Muscle of arm (tissue), 1 donor: ENCODE measurements at regions not wholly inside any gene's neighbourhood (a gene's known extent, or its start where the extent isn't known, plus 50 kb on each side); places are given as distances from the start of the nearest gene placed in this dataset.

Source experiments
- DNase-seq: peaks from one replicate; pipeline ENCODE4 v3.0.0-alpha.2; 2013

DNA sequence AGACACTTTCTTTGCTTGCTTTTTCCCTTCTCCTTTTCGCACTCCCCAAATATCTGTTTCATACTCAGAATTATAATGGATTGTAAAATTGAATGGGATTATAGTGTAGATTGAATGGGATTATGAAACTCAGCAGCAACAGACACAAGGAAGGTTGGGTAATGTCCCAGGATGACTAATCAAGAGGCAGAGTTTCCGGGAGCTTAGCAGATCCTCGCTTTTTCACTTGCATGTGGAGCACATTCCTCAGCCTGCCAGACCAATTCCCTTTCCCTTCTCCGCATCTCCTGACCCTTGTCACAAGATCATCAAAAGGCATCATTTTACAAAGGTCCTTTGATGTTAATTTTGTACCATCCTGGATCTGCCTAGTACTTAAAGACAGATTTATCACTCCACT is 55.1 kb upstream of the SLC1A1 start:
- DNase-seq, result no peak

- no peak for DNase-seq
Measured at GRCh38 chr9:4433379-4433778, 56.9 kb upstream of the SLC1A1 start.

DNA sequence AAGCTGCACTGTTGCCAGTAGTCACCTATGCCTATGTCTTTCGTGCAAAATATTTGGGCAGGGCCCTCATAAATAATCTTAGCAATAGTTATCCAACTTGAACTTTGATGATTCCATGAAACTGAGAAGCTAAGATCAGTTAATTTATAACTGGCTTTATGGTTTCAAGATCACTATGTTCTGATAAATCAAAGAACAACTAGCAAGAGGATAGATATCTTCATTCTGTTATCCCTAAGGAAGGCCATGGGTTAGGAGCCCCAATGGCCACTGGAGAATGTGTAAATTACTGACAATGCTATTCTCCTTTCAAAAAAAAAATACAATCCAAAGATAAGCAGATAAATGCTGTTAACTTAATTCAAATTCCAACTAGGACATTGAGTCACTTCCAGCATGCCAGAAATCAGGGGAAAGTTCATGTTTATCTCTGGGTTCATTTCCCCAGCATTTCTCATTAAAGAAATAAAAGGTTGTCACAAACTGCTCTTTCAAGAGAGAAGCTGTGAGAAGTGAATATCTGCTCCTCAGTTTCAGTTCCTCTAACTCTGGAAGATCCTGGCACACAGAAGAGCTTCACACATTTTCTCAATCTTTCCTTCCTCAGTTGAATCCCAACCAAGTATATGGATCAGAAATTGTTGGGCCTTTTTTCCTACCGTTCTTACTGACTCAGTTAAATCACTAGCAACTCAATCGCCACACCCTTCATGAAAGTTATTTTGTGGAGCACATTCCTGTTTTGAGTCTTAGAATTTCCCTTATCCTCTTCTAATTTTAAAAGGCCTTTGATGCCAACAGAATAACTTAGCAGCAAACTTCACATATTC is 59.6 kb upstream of the SLC1A1 start:
- DNase-seq, result peak; percentile 2

GRCh38 chr9:4425319-4426045 is 64.8 kb upstream of the SLC1A1 start:
- DNase-seq, result no peak

DNA sequence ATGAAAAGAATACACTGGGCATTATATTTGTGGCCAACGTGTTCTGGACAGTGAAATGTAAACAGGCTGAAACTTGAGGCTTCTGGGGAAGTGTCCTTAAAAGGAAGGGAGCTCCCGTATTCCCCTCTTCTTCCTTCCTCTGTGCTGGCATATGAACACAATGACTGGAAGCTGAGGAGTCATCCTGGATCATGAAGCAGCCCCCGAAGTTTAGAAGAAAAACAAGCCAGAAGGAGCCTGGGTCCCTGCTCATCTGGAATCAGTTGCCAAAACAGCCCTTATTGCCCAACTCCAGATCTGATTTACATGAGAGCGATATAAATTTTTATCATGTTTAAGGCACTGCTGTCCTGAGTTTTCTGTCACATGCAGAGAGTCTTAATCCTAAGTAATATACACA is 65.4 kb upstream of the SLC1A1 start:
- no peak for DNase-seq

DNA sequence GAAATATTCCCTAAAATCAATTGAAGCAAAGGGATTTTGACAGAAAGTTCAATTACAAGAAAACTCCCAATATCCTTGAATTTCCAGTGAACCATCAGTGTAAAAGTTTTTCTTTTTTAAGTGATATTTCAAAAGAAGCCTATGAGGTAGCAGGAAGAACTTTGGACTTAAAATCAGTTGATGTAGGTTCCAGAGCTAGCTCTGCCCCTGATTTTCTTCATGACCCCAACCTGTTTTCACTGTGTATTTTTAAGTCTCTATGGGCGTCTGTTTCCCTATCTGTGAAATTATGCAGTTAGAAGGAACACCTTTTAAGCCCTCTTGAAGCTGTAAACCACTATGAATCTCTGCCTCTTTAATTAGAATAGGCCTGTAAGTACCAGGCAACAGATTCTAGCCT is 66.2 kb upstream of the SLC1A1 start:
- no peak for DNase-seq

GRCh38 chr9:4423207-4423610 is 67.1 kb upstream of the SLC1A1 start:
- DNase-seq, result no peak

- no peak for DNase-seq
Measured at GRCh38 chr9:4422495-4422894, 67.8 kb upstream of the SLC1A1 start.

GRCh38 chr9:4421847-4422246 is 68.4 kb upstream of the SLC1A1 start:
- no peak for DNase-seq

GRCh38 chr9:4420351-4420750 is 69.9 kb upstream of the SLC1A1 start:
- DNase-seq, result no peak

DNA sequence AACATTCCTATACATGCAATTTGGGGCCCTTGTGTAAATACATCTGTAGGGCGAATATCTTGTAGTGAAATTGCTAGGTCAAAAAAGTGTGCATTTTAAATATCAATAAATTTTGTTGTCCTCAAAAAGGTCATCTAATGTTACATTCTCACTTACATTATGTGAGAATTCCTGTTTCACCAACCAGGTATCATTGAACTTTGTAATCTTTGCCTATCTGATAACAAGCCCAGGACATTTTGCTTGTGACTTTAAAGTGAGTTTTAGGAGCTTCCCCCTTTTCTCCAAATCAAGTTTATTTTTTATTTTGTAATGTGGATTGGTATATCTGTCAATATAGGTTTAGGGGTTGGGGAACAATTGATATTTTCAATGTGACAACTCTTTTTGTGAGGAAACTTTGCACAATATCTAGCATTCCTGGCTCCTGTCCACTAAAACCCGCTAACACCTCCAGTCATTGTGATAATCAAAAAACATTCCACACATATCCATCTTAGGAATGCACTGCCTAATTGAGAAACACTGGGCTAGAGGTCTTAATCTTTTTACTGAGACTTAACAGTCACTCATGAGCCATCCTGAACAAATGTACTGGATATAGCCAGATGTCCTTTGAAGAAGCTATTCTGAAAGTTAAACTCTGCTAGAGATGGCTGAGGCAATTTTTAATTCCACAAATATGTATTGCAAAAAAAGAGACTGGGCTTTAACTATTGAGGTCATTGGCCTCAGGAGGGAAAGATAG is 72.5 kb upstream of the SLC1A1 start:
- no peak for DNase-seq

DNA sequence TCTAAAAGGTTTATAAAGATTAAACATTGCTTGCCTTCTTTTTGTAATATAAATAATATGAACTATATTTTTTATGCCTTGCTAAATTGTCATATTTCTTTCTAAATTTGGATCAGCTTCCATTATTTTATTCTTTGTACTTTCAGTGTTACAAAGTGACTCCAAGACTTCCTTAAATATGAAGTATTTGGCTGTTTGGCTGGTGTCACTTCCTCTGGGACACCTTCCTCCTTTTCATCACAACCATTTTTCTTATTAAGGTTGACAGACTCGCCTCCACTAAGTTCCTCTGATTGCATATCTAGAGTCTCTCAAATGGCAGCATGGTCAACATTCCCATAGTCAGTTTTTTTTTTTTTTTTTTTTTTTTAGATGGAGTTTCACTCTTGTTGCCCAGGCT is 73.8 kb upstream of the SLC1A1 start:
- no peak for DNase-seq

GRCh38 chr9:4415281-4415680 is 75.0 kb upstream of the SLC1A1 start:
- DNase-seq, result no peak

- no peak for DNase-seq
Measured at GRCh38 chr9:4413856-4414255, 76.4 kb upstream of the SLC1A1 start.

- DNase-seq, result no peak
Measured at GRCh38 chr9:4404156-4404555, 86.1 kb upstream of the SLC1A1 start.

DNA sequence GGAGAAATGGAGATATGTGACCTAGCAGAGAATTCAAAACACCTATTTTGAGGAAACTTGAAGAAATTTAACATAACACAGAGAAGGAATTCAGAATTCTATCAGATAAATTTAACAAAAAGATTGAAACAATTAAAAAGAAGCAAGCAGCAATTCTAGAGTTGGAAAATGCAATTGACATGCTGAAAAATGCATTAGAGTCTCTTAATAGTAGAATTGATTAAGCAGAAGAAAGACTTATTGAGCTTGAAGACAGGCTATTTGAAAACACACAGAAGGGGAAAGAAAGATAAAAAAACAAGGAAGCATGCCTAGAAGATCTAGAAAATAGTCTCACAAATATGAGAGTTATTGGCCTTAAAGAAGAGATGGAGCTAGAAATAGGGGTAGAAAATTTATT is 87.8 kb upstream of the SLC1A1 start:
- DNase-seq, result no peak

DNA sequence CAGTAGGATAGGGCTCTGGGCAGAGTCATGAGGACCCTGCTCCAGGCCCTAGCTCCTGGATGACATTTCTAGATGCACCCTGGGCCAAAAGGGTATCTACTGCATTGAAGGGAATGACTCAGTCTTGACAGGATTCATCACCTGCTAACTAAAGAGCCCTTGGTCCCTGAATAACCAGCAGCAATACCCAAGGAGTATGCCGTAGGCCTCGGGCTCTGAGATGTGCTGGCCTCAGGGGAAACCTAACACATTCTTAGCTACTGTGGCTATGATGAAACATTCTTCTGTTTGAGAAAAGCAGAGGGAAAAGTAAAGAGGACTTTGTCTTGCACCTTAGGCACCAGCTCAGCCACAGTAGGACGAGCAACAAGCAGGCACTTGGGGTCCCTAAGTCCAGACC is 89.5 kb upstream of the SLC1A1 start:
- DNase-seq, result no peak

DNA sequence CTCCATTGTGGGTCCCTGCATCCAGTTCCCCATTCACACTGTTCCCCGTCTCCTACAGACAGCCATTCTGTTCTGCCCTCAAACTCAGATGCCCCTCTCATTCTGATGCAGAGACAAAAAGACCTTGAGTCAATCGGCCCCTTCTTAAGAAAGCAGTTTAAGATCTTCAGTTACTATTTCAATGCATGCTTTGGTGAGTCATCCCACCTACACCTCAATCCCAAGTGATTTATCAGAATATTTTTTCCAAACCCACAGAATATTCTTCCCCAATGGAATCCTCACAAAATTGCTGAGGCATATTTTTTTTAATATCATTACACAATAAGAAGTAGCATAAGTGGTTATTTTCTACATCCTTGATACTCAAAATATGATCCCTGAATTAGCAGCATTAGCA is 92.4 kb upstream of the SLC1A1 start:
- no peak for DNase-seq

- DNase-seq, result no peak
Measured at GRCh38 chr9:4393806-4394523, 94.1 kb upstream of the GLIS3 start.

- no peak for DNase-seq
Measured at GRCh38 chr9:4389755-4390154, 89.9 kb upstream of the GLIS3 start.

DNA sequence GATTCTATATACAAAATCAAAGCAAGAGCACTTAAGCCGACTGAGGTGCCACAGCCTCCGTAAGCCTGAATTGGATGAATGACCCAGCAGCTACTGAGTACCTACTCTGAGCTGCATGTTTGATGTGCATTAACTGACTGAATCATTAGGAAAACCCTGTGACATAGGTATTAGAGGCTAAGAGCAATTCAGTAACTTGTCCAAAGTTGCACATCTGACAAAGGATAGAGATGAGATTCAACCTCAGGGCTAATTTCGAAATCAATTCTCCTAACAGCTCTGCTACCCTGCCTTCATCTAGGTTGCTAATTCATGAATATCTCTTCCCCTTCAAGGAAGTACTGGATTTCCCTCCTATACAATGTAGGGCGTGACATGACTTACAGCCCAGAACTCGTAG is 89.1 kb upstream of the GLIS3 start:
- no peak for DNase-seq

GRCh38 chr9:4386819-4387218 is 87.0 kb upstream of the GLIS3 start:
- DNase-seq, result no peak
